Lung (tissue), 11 donors: ENCODE measurements at regions not wholly inside any gene's neighbourhood (a gene's known extent, or its start where the extent isn't known, plus 50 kb on each side); places are given as distances from the start of the nearest gene placed in this dataset.

ENCODE experiments used
- ATAC-seq: fragments of 200-7000 bp; cut with Tn5 transposase; one replicate; pipeline ENCODE4 v1.9.1; 2020; ENCODE audit warnings: moderate number of reproducible peaks; ENCODE audit not compliant: insufficient read depth, low FRiP score
- DNase-seq, 3 donors: peaks; one replicate each; pipeline ENCODE4 v3.0.0-alpha.2; 2013 to 2017
- H3K27ac ChIP-seq, 2 donors: one replicate each; pipeline ENCODE4 v1.5.1; 2013; ENCODE audit warnings: mild to moderate bottlenecking in 2 of 2, moderate library complexity in 2 of 2, control low read depth in 1 of 2, inconsistent platforms in 1 of 2, low read depth in 1 of 2, low read length in 1 of 2
- H3K27me3 ChIP-seq, 3 donors: one replicate each; pipeline ENCODE4 v1.5.1; 2013; ENCODE audit warnings: low read length in 2 of 3; ENCODE audit not compliant: control insufficient read depth in 3 of 3, insufficient read depth in 3 of 3
- H3K36me3 ChIP-seq, 4 donors: one replicate each; pipeline ENCODE4 v1.5.1; 2013; ENCODE audit warnings: low read length in 4 of 4, mild to moderate bottlenecking in 1 of 4, moderate library complexity in 1 of 4; ENCODE audit not compliant: control insufficient read depth in 4 of 4, insufficient read depth in 4 of 4
- H3K4me1 ChIP-seq, 5 donors: one replicate each; pipeline ENCODE4 v1.5.1; 2013; ENCODE audit warnings: low read length in 5 of 5, mild to moderate bottlenecking in 2 of 5, moderate library complexity in 1 of 5; ENCODE audit not compliant: control insufficient read depth in 5 of 5, insufficient read depth in 5 of 5
- H3K4me3 ChIP-seq: one replicate; pipeline ENCODE4 v1.5.1; 2013; ENCODE audit warnings: mild to moderate bottlenecking, control low read depth, moderate library complexity
- H3K9ac ChIP-seq, 2 donors: one replicate each; pipeline ENCODE4 v1.5.1; 2013; ENCODE audit warnings: low read length in 2 of 2, control low read depth in 1 of 2; ENCODE audit not compliant: insufficient read depth in 1 of 2
- H3K9me3 ChIP-seq, 4 donors: one replicate each; pipeline ENCODE4 v1.5.1; 2013; ENCODE audit warnings: low read length in 3 of 4, mild to moderate bottlenecking in 1 of 4, moderate library complexity in 1 of 4; ENCODE audit not compliant: control insufficient read depth in 4 of 4, insufficient read depth in 3 of 4
- WGBS, 2 donors: extraction: QIAGEN DNeasy Blood & Tissue Kit; methylation state at CpG; one replicate each; pipeline ENCODE4 v1.1.7; 2013; 5-methylcytosine and 5-hydroxymethylcytosine counted together
- TF ChIP-seq, protein P1 (sequence below): IDR thresholded peaks from 2 replicates; pipeline ENCODE4 v1.5.1; 2012; ENCODE audit warnings: mild to moderate bottlenecking; ENCODE audit errors: control extremely low read depth, extremely low read depth
- donor health status: control.
- donor health status: control.
- donor health status: Bipolar disorder and iron deficiency.
- donor health status: healthy.
- donor health status: DM: yes; HTN: yes; CAD: no.

DNA sequence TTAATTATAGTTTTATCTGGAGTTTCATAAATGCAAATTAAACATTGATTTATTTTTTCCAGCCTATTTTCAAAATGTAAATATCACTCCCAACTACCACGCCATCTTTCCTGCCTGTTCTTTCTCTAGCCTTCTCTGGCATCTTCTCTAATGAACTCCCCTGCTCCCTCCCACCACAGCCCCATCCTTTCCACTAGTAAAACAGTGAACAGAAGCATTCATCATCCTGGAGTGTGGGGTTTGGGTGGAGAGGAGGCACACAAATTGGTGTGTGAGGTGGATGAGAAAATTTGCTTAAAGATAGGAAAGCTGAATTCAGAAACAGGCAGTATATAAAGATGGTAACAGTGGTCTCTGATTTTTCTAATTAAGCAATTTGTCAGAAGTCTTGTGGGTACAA, 479.4 kb downstream of the ARL4A start:
- H3K36me3 ChIP-seq = no peaks in the 10 kb centered on the region
- no peak overlapping the region for H3K9ac ChIP-seq
- no peak for ATAC-seq
- TF ChIP-seq, protein P1, sequence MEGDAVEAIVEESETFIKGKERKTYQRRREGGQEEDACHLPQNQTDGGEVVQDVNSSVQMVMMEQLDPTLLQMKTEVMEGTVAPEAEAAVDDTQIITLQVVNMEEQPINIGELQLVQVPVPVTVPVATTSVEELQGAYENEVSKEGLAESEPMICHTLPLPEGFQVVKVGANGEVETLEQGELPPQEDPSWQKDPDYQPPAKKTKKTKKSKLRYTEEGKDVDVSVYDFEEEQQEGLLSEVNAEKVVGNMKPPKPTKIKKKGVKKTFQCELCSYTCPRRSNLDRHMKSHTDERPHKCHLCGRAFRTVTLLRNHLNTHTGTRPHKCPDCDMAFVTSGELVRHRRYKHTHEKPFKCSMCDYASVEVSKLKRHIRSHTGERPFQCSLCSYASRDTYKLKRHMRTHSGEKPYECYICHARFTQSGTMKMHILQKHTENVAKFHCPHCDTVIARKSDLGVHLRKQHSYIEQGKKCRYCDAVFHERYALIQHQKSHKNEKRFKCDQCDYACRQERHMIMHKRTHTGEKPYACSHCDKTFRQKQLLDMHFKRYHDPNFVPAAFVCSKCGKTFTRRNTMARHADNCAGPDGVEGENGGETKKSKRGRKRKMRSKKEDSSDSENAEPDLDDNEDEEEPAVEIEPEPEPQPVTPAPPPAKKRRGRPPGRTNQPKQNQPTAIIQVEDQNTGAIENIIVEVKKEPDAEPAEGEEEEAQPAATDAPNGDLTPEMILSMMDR = no peak
- no peak for DNase-seq
- H3K4me3 ChIP-seq = no peak overlapping the region
- no peak overlapping the region for H3K27ac ChIP-seq
- H3K27me3 ChIP-seq = no peaks in the 10 kb centered on the region
- no peaks in the 10 kb centered on the region for H3K9me3 ChIP-seq
- no peaks in the 10 kb centered on the region for H3K4me1 ChIP-seq
- WGBS, 2 donors = 85 to 86% methylated on average over 1 of the region's 1 CpG

- ATAC-seq = no peak
- H3K9ac ChIP-seq = no peak overlapping the region
- 73 to 84% methylated on average over 3 of the region's 3 CpGs for WGBS, 2 donors
- no peaks in the 10 kb centered on the region for H3K27me3 ChIP-seq
- no peaks in the 10 kb centered on the region for H3K9me3 ChIP-seq
- TF ChIP-seq, protein P1 = no peak
- no peaks in the 10 kb centered on the region for H3K36me3 ChIP-seq
- H3K4me1 ChIP-seq = no peaks in the 10 kb centered on the region
- H3K4me3 ChIP-seq = no peak overlapping the region
- H3K27ac ChIP-seq = no peak overlapping the region
- DNase-seq = no peak
Observed at GRCh38 chr7:13169356-13169755, 481.9 kb downstream of the ARL4A start.

DNA sequence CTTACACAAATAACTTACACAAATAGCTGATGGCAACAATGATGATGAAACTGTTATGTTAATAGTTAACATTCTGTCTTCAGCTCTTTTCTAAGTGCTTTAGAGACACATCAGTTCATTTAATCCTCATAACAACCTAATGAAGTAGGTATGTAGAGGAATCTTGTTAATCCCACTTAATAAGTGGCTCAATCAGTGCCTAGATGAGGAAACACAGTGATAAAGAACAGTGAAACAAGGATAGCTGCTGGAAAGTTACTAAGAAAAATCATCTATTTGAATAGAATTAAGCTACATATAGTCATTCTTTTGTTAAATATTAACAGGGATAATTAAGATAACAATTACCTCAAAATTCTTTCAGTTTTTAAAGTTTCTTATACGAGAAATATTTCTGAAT, 487.6 kb downstream of the ARL4A start:
- no peak overlapping the region for H3K9ac ChIP-seq

More for the DNA sequence above, 487.6 kb downstream of the ARL4A start:
- H3K4me1 ChIP-seq = no peaks in the 10 kb centered on the region
- no peak overlapping the region for H3K4me3 ChIP-seq
- no peaks in the 10 kb centered on the region for H3K36me3 ChIP-seq
- DNase-seq (no peak), ATAC-seq (no peak)
- no peaks in the 10 kb centered on the region for H3K27me3 ChIP-seq
- H3K27ac ChIP-seq = no peak overlapping the region
- TF ChIP-seq, protein P1 = no peak
- H3K9me3 ChIP-seq = no peaks in the 10 kb centered on the region
- 75 to 87% methylated on average over 1 of the region's 1 CpG for WGBS, 2 donors
